Parathyroid adenoma (tissue), 2 donors: ENCODE measurements at regions not wholly inside any gene's neighbourhood (a gene's known extent, or its start where the extent isn't known, plus 50 kb on each side); places are given as distances from the start of the nearest gene placed in this dataset.

Experiments used
- H2AFZ ChIP-seq: fragments of 300-600 bp; sonication (generic); one replicate; pipeline ENCODE4 v1.7.0; 2017; ENCODE audit warnings: antibody characterized with exemption, mild to moderate bottlenecking
- H3K27ac ChIP-seq: fragments of 300-600 bp; sonication (generic); one replicate; pipeline ENCODE4 v1.7.0; 2017
- H3K27me3 ChIP-seq: fragments of 300-600 bp; sonication (generic); one replicate; pipeline ENCODE4 v1.7.0; 2017; ENCODE audit warnings: low read length; ENCODE audit not compliant: control insufficient read depth, insufficient read depth
- H3K36me3 ChIP-seq: fragments of 300-600 bp; sonication (generic); one replicate; pipeline ENCODE4 v1.7.0; 2017; ENCODE audit warnings: low read length; ENCODE audit not compliant: control insufficient read depth, insufficient read depth
- H3K4me1 ChIP-seq: fragments of 300-600 bp; sonication (generic); one replicate; pipeline ENCODE4 v1.7.0; 2017; ENCODE audit warnings: control low read depth
- H3K4me2 ChIP-seq: fragments of 300-600 bp; sonication (generic); one replicate; pipeline ENCODE4 v1.7.0; 2017; ENCODE audit warnings: low read length
- H3K4me3 ChIP-seq: fragments of 300-600 bp; sonication (generic); one replicate; pipeline ENCODE4 v1.7.0; 2017; ENCODE audit warnings: low read depth, low read length
- H3K79me2 ChIP-seq: fragments of 300-600 bp; sonication (generic); one replicate; pipeline ENCODE4 v1.7.0; 2017; ENCODE audit warnings: control low read depth
- H3K9ac ChIP-seq: fragments of 300-600 bp; sonication (generic); one replicate; pipeline ENCODE4 v1.7.0; 2017; ENCODE audit warnings: mild to moderate bottlenecking
- H3K9me3 ChIP-seq: fragments of 300-600 bp; sonication (generic); one replicate; pipeline ENCODE4 v1.7.0; 2017; ENCODE audit warnings: low read length; ENCODE audit not compliant: control insufficient read depth
- TF ChIP-seq, protein P1 (sequence below): fragments of 300-600 bp; sonication (generic); IDR thresholded peaks from one replicate; pipeline ENCODE4 v1.7.0; 2017; ENCODE audit warnings: antibody characterized with exemption, mild to moderate bottlenecking
- donor health status: primary hyperparathyroidism.

DNA sequence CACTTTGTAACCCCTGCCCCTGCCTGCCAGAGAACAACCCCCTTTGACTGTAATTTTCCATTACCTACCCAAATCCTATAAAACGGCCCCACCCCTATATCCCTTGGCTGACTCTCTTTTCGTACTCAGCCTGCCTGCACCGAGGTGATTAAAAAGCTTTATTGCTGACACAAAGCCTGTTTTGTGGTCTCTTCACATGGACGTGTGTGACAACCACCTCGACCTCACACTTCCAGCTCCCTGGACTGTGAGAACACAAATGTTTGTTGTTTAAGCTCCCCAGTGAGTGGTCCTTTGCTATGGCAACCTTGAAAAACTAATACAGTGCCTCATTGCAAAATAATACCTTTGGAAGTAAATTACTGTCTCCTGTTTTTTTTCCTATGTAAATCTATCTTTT lies 299.2 kb upstream of the POU1F1 start:
- no peak overlapping the region for H3K27ac ChIP-seq
- no peaks in the 10 kb centered on the region for H3K9me3 ChIP-seq
- TF ChIP-seq, protein P1, sequence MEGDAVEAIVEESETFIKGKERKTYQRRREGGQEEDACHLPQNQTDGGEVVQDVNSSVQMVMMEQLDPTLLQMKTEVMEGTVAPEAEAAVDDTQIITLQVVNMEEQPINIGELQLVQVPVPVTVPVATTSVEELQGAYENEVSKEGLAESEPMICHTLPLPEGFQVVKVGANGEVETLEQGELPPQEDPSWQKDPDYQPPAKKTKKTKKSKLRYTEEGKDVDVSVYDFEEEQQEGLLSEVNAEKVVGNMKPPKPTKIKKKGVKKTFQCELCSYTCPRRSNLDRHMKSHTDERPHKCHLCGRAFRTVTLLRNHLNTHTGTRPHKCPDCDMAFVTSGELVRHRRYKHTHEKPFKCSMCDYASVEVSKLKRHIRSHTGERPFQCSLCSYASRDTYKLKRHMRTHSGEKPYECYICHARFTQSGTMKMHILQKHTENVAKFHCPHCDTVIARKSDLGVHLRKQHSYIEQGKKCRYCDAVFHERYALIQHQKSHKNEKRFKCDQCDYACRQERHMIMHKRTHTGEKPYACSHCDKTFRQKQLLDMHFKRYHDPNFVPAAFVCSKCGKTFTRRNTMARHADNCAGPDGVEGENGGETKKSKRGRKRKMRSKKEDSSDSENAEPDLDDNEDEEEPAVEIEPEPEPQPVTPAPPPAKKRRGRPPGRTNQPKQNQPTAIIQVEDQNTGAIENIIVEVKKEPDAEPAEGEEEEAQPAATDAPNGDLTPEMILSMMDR: no peak
- no peak overlapping the region for H3K4me2 ChIP-seq
- no peaks in the 10 kb centered on the region for H3K4me1 ChIP-seq
- H3K4me3 ChIP-seq: no peak overlapping the region
- no peak overlapping the region for H3K9ac ChIP-seq
- H3K79me2 ChIP-seq: no peaks in the 10 kb centered on the region
- H2AFZ ChIP-seq: no peak overlapping the region
- H3K36me3 ChIP-seq: no peaks in the 10 kb centered on the region
- no peaks in the 10 kb centered on the region for H3K27me3 ChIP-seq

DNA sequence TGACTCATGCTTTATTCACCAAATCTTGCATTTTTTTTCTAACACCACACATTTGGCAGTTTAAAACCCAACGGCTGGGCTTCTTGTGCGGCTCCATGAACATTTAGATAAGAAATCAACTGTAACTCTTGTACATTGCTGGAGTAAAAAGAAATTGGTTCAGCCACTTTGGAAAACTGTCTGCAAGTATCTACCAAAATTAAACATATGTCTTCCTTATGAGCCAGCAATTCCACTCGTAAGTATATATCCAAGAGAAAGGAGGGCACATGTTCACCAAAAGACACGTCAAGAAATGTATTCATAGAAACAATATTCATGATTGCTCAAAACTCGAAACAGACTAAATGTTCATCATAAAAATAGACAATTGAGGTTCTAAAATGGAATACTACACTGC lies 291.9 kb upstream of the POU1F1 start:
- Histone ChIP-seq H3K27me3 (no peaks in the 10 kb centered on the region), H3K4me3 (no peak overlapping the region), H3K9ac (no peak overlapping the region), H2AFZ (no peak overlapping the region), H3K4me2 (no peak overlapping the region), H3K9me3 (no peaks in the 10 kb centered on the region), H3K4me1 (no peaks in the 10 kb centered on the region), H3K79me2 (no peaks in the 10 kb centered on the region), H3K36me3 (no peaks in the 10 kb centered on the region), H3K27ac (no peak overlapping the region)
- TF ChIP-seq, protein P1: no peak

DNA sequence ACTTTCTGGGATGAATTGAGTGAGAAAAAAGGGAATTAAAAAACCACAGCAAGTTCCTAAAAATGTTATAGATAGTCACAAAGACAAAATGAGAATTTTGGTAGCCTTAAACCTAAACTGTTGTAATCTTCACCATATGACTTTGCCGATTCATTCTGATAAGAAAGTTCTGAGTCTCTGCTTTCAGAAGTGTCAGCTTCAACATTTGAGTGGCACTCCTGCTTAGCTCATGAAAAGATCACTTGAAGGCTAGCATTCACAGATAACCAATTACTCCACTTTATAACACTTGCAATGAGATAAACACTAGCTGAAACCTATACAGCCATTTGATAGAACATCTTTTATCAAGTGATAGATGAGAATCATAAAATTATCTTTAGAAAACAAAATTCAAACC lies 288.1 kb upstream of the POU1F1 start:
- no peak overlapping the region for H2AFZ ChIP-seq
- H3K9me3 ChIP-seq: no peaks in the 10 kb centered on the region
- no peak overlapping the region for H3K27ac ChIP-seq
- H3K4me2 ChIP-seq: no peak overlapping the region
- H3K79me2 ChIP-seq: no peaks in the 10 kb centered on the region
- H3K9ac ChIP-seq: no peak overlapping the region
- H3K27me3 ChIP-seq: no peaks in the 10 kb centered on the region
- no peaks in the 10 kb centered on the region for H3K4me1 ChIP-seq
- no peaks in the 10 kb centered on the region for H3K36me3 ChIP-seq
- TF ChIP-seq, protein P1: no peak
- no peak overlapping the region for H3K4me3 ChIP-seq

DNA sequence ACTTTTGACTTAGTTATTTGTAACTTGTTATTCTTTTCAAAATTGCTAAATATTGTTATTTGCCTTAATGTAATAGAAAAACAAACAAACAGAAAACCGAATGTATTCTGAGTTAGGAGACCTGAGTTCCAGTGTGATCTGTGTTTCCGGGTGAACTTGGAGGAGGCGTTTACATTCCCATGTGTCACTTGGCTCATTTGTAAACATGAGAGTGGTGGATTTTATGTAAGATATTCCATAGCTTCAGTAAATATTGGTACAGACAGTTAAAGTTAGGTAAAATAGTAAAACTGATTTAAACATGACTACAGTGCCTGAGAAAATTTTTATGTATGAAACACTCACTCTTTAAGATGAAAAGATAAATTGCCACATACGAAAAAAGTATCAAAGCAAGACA lies 287.3 kb upstream of the POU1F1 start:
- TF ChIP-seq, protein P1: no peak
- no peak overlapping the region for H3K4me3 ChIP-seq

DNA sequence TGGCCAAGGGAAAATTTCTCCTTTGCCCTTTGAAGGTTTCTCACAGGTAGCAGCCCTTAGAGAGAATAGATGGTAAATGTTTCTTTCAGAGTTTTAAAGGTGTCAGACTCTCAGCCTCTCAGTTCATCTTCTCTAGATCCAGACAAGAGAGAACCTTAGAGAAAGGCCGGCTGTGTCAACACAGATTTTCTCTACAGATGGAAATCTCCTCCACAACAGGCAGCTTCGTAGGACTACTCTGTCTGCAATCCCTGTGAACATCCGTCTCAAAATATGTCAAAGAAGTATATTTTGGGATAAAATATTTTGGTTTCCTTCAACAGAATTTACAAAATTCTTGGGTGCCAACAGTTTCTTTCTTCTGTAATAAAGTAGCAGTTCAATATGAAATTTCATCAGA lies 282.1 kb upstream of the POU1F1 start:
- Histone ChIP-seq H2AFZ (no peak overlapping the region), H3K36me3 (no peaks in the 10 kb centered on the region), H3K9me3 (no peaks in the 10 kb centered on the region), H3K9ac (no peak overlapping the region), H3K4me2 (no peak overlapping the region), H3K4me1 (no peaks in the 10 kb centered on the region), H3K4me3 (no peak overlapping the region), H3K27ac (no peak overlapping the region), H3K79me2 (no peaks in the 10 kb centered on the region), H3K27me3 (no peaks in the 10 kb centered on the region)
- TF ChIP-seq, protein P1: no peak

More for the DNA sequence above, 287.3 kb upstream of the POU1F1 start:
- H3K27me3 ChIP-seq: no peaks in the 10 kb centered on the region
- no peaks in the 10 kb centered on the region for H3K36me3 ChIP-seq
- H3K27ac ChIP-seq: no peak overlapping the region
- H3K4me1 ChIP-seq: no peaks in the 10 kb centered on the region
- H3K4me2 ChIP-seq: no peak overlapping the region
- H3K9me3 ChIP-seq: no peaks in the 10 kb centered on the region
- H3K79me2 ChIP-seq: no peaks in the 10 kb centered on the region
- no peak overlapping the region for H3K9ac ChIP-seq
- H2AFZ ChIP-seq: no peak overlapping the region
